ENCODE measurements at regions not wholly inside any gene's neighbourhood (a gene's known extent, or its start where the extent isn't known, plus 50 kb on each side); places are given as distances from the start of the nearest gene placed in this dataset.

DNA sequence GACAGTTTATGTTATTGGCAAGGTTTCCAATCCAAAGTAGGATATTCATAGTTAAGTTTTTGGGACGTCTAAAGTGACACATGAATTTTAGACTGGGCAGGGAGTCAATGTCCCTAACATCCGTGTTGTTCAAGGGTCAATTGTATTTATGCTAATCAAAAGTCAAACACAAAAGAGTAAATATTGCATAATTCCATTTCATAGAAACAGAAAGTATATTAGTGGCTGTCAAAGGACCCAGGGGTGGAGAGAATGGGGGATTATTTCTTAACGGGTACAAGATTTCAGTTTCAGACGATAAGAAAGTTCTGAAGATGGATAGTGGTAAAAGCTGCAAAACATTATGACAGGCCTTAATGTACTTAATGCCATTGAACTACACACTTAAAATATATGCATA, 971.8 kb upstream of the AGA start:
- no peak overlapping the region for H3K23ac ChIP-seq (ENCODE audit: low read depth, low read length)
- H4K20me1 ChIP-seq (ENCODE audit: insufficient read depth, low read length), result no peaks in the 10 kb centered on the region
- H3K36me3 ChIP-seq (ENCODE audit: control insufficient read depth, insufficient read depth, low read length), result no peaks in the 10 kb centered on the region
- H3K9me1 ChIP-seq (ENCODE audit: insufficient read depth, low read length), result no peaks in the 10 kb centered on the region
- intact Hi-C loops (cut with micrococcal nuclease) (no loop called here), dilution Hi-C loops (cut with HindIII; ENCODE audit: low sequenced_read_pairs, unreplicated experiment) (no loop called here), in situ Hi-C loops (cut with MboI; ENCODE audit: low sequenced_read_pairs) (no loop called here)
- POLR2A ChIA-PET (ENCODE audit: unreplicated experiment), result no interaction called here
- no peak overlapping the region for H4K8ac ChIP-seq (ENCODE audit: low read depth in 2 of 2, low read length in 2 of 2)
- H3K4me1 ChIP-seq (ENCODE audit: control insufficient read depth, insufficient read depth, low read length), result no peaks in the 10 kb centered on the region
- H3K18ac ChIP-seq (ENCODE audit: low read depth, low read length), result no peak overlapping the region
- H3K9ac ChIP-seq (ENCODE audit: low read depth, low read length), result no peak overlapping the region
- H3K27me3 ChIP-seq (ENCODE audit: control insufficient read depth, insufficient read depth, low read length), result no peaks in the 10 kb centered on the region
- no peak overlapping the region for H3K4me2 ChIP-seq (ENCODE audit: low read depth, low read length)
- no peak overlapping the region for H2BK15ac ChIP-seq (ENCODE audit: low read depth, low read length)
- H3K56ac ChIP-seq (ENCODE audit: extremely low read depth, insufficient read depth, low read length), result no peak overlapping the region
- no peaks in the 10 kb centered on the region for H3K79me1 ChIP-seq (ENCODE audit: low read depth in 1 of 2, low read length in 2 of 2)
- H3K4ac ChIP-seq (ENCODE audit: low read depth, low read length), result no peak overlapping the region
- no peak overlapping the region for H2BK120ac ChIP-seq (ENCODE audit: low read depth, low read length)
- no TSS peak for BruUV-seq (replicated peaks)
- DNase-seq (no peak), ATAC-seq (ENCODE audit: low read depth) (no peak)
- no peak overlapping the region for H3K14ac ChIP-seq (replicated peaks; ENCODE audit: low read depth, low read length)
- no peak overlapping the region for H2BK5ac ChIP-seq (ENCODE audit: low read depth, low read length, poor library complexity, severe bottlenecking)
- no peak overlapping the region for H4K5ac ChIP-seq (ENCODE audit: low read depth, low read length)
- H3K9me3 ChIP-seq (ENCODE audit: control insufficient read depth, insufficient read depth, low read length), result peaks cover 6% of the 10 kb centered on the region; the same call in 1 of the 2 replicates
- H2AK9ac ChIP-seq (replicated peaks; ENCODE audit: low read depth, low read length, poor library complexity), result no peak overlapping the region
- H2AFZ ChIP-seq (replicated peaks; ENCODE audit: low read length, poor library complexity), result no peak overlapping the region
- no CpG with 5 or more reads among the region's 4 CpGs for WGBS, 2 experiments (ENCODE audit: extremely low coverage in 2 of 2, insufficient read length in 1 of 2)
- no peak overlapping the region for H2BK20ac ChIP-seq (ENCODE audit: low read depth, low read length)
- H3K27ac ChIP-seq (ENCODE audit: insufficient read depth, low read length), result no peak overlapping the region
- CTCF ChIA-PET, result no interaction called here
- TF ChIP-seq CHD1 (IDR thresholded peaks at IDR 0.05; ENCODE audit: low read depth, low read length) (no peak), POLR2A (IDR thresholded peaks at IDR 0.05; ENCODE audit: low read depth, low read length) (no peak), RCOR1 (IDR thresholded peaks at IDR 0.05; ENCODE audit: insufficient replicate concordance, low read length) (no peak), BHLHE40 (IDR thresholded peaks at IDR 0.05; ENCODE audit: low read depth, low read length) (no peak), MAFK (IDR thresholded peaks at IDR 0.05; ENCODE audit: low read depth, low read length) (no peak)
- TF ChIP-seq, protein P1, sequence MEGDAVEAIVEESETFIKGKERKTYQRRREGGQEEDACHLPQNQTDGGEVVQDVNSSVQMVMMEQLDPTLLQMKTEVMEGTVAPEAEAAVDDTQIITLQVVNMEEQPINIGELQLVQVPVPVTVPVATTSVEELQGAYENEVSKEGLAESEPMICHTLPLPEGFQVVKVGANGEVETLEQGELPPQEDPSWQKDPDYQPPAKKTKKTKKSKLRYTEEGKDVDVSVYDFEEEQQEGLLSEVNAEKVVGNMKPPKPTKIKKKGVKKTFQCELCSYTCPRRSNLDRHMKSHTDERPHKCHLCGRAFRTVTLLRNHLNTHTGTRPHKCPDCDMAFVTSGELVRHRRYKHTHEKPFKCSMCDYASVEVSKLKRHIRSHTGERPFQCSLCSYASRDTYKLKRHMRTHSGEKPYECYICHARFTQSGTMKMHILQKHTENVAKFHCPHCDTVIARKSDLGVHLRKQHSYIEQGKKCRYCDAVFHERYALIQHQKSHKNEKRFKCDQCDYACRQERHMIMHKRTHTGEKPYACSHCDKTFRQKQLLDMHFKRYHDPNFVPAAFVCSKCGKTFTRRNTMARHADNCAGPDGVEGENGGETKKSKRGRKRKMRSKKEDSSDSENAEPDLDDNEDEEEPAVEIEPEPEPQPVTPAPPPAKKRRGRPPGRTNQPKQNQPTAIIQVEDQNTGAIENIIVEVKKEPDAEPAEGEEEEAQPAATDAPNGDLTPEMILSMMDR (conservative IDR thresholded peaks at IDR 0.05; ENCODE audit: low read depth, low read length), result no peak
- TF ChIP-seq, protein P2, sequence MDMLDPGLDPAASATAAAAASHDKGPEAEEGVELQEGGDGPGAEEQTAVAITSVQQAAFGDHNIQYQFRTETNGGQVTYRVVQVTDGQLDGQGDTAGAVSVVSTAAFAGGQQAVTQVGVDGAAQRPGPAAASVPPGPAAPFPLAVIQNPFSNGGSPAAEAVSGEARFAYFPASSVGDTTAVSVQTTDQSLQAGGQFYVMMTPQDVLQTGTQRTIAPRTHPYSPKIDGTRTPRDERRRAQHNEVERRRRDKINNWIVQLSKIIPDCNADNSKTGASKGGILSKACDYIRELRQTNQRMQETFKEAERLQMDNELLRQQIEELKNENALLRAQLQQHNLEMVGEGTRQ (IDR thresholded peaks at IDR 0.05; ENCODE audit: low read depth, low read length), result no peak
- H2AK5ac ChIP-seq (ENCODE audit: low read depth, low read length), result no peak overlapping the region
- H4K91ac ChIP-seq (ENCODE audit: insufficient read depth, low read depth, low read length), result no peak overlapping the region
- H3K4me3 ChIP-seq (ENCODE audit: insufficient read depth, low read depth, low read length), result no peak overlapping the region

Data from IMR-90 (cell line).